HFF-Myc (cell line): ENCODE measurements at regions not wholly inside any gene's neighbourhood (a gene's known extent, or its start where the extent isn't known, plus 50 kb on each side); places are given as distances from the start of the nearest gene placed in this dataset.

Source experiments
- DNase-seq: peaks from one replicate; pipeline ENCODE4 v3.0.0-alpha.2; 2011; ENCODE audit warnings: low read depth; ENCODE audit errors: extremely low read depth
- H3K4me3 ChIP-seq: replicated peaks from 2 replicates; pipeline ENCODE4 v1.5.1; 2011; ENCODE audit warnings: low read depth, mild to moderate bottlenecking, control low read depth, low read length
- TF ChIP-seq, protein P1 (sequence below): IDR thresholded peaks from 2 replicates; pipeline ENCODE4 v1.5.1; 2012; ENCODE audit warnings: mild to moderate bottlenecking, low read depth, low read length, control low read depth; ENCODE audit errors: missing control alignments

- TF ChIP-seq, protein P1, sequence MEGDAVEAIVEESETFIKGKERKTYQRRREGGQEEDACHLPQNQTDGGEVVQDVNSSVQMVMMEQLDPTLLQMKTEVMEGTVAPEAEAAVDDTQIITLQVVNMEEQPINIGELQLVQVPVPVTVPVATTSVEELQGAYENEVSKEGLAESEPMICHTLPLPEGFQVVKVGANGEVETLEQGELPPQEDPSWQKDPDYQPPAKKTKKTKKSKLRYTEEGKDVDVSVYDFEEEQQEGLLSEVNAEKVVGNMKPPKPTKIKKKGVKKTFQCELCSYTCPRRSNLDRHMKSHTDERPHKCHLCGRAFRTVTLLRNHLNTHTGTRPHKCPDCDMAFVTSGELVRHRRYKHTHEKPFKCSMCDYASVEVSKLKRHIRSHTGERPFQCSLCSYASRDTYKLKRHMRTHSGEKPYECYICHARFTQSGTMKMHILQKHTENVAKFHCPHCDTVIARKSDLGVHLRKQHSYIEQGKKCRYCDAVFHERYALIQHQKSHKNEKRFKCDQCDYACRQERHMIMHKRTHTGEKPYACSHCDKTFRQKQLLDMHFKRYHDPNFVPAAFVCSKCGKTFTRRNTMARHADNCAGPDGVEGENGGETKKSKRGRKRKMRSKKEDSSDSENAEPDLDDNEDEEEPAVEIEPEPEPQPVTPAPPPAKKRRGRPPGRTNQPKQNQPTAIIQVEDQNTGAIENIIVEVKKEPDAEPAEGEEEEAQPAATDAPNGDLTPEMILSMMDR = no peak
- no peak for DNase-seq
- H3K4me3 ChIP-seq = no peak overlapping the region
Observed at GRCh38 chr20:48212806-48213509, 427.7 kb upstream of the SULF2 start.

- no peak for DNase-seq
- TF ChIP-seq, protein P1 = no peak
Observed at GRCh38 chr20:48211847-48212246, 426.6 kb upstream of the SULF2 start.

DNA sequence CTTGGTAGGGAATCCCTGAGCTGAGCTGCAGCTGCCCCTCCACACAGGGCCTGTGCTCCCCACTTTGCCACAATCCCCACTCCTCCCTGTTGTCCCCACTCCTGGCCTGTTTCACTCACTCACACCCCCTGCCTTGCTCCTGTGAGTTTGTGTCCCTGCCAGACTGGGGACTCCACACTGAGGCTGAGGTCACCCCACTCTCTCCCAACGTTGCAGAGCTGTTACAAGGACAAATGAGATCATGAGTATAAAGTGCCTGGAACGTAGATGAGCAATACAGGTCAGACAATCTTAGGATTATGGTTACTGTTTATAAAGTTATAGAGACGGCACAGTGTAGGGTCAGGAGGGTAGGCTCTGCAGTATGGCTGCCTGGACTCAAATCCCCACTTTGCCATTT is 426.0 kb upstream of the SULF2 start:
- no peak for DNase-seq
- TF ChIP-seq, protein P1 = no peak
- no peak overlapping the region for H3K4me3 ChIP-seq

More at GRCh38 chr20:48211847-48212246, 426.6 kb upstream of the SULF2 start:
- no peak overlapping the region for H3K4me3 ChIP-seq

- no peak overlapping the region for H3K4me3 ChIP-seq
- no peak for DNase-seq
- TF ChIP-seq, protein P1 = no peak
Observed at GRCh38 chr20:48210111-48211027, 425.1 kb upstream of the SULF2 start.

DNA sequence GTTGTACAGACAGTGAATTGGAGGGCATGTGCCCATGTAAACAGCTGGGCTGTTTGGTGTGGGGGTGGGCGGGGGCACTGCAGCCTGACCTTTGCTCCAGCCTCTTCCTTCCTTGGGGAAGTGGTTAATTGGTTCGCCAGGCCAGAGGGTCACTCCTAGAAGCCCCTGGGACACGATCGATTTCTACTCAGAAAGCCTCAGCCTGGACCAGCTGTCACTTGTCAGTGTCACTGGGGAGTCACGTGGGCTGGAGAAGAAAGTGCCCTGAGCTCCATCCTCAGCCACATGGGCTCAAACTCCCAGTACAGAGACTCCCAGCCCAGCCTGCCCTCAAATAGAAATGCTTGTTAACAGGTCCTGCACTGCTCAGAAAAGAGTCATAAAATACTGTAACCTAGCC is 423.8 kb upstream of the SULF2 start:
- no peak for DNase-seq
- H3K4me3 ChIP-seq = no peak overlapping the region
- TF ChIP-seq, protein P1 = no peak

GRCh38 chr20:48208176-48208575 is 422.9 kb upstream of the SULF2 start:
- no peak overlapping the region for H3K4me3 ChIP-seq
- TF ChIP-seq, protein P1 = no peak
- no peak for DNase-seq
